Tibial nerve (tissue), 3 donors: ENCODE measurements at regions not wholly inside any gene's neighbourhood (a gene's known extent, or its start where the extent isn't known, plus 50 kb on each side); places are given as distances from the start of the nearest gene placed in this dataset.

Experiments used
- CTCF ChIP-seq, 5 experiments: fragments of 200-600 bp in 3 of 5; fragments of 450-650 bp in 2 of 5; sonication (generic) in 3 of 5; IDR thresholded peaks; one replicate each; pipeline ENCODE4 v1.5.1; 2016 to 2019; ENCODE audit warnings: antibody characterized with exemption in 5 of 5, mild to moderate bottlenecking in 3 of 5, moderate library complexity in 2 of 5
- POLR2A ChIP-seq, 2 donors: fragments of 450-650 bp; IDR thresholded peaks; one replicate each; pipeline ENCODE4 v1.6.1; 2017; ENCODE audit warnings: antibody characterized with exemption in 2 of 2, mild to moderate bottlenecking in 2 of 2, moderate library complexity in 2 of 2

GRCh38 chr9:109894921-109895758 lies 115.1 kb downstream of the PALM2AKAP2 start:
- no peak for TF ChIP-seq CTCF (IDR thresholded peaks at IDR 0.05)
- no peak for TF ChIP-seq POLR2A (IDR thresholded peaks at IDR 0.05)
